ENCODE measurements at regions not wholly inside any gene's neighbourhood (a gene's known extent, or its start where the extent isn't known, plus 50 kb on each side); places are given as distances from the start of the nearest gene placed in this dataset.

DNA sequence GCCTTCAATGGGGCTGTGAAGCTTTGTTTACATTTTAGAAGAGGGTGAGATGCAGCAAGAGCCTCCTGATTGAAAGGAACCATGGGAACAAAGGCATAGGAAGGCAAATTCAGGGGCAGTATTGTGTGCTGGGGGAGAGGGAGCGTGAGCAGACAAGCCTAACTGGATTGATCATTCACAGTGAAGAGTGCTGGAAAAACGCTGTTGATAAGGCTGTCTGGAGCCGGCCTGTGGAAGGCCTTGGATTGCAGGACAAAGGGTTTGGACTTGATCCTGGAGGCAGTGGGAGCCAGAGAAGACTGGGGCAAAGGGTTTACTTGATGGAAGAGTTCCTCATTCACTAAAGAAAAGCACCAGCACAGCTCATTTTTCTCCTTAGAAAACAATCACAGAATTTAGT lies 160.5 kb downstream of the PAH start:
- no peak overlapping the region for H3K9ac ChIP-seq (ENCODE audit: low read length in 2 of 2)
- H3K27ac ChIP-seq (ENCODE audit: low read length) = peak overlapping the region; percentile 27

DNA sequence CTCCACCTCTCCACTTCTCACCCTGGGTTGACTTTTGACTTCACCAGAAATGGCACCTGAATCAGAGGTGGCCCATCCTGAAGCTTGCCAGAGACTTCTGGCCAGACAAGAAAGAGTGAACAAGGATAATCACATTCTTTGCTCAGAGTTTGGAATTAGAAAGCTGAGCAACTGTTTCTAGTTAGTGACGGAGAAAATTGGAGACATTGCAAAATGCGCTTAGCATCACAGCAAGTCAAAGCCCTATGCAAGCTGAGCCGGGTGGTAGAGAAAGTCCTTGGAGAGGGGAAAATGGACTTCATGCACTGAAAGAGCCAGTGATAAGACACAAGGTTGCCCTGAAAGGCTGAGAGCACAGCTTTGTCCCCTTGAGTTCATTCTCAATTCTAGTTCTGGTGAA lies 161.8 kb downstream of the PAH start:
- Histone ChIP-seq H3K27me3 (ENCODE audit: control insufficient read depth in 1 of 2, insufficient read depth in 2 of 2, low read length in 2 of 2) (peaks cover 0 to 2% of the 10 kb centered on the region in 2 donors), H3K4me3 (ENCODE audit: low read length in 2 of 2) (no peak overlapping the region), H3K9me3 (ENCODE audit: control insufficient read depth in 2 of 2, low read length in 2 of 2) (no peaks in the 10 kb centered on the region), H3K36me3 (ENCODE audit: control insufficient read depth in 2 of 2, insufficient read depth in 2 of 2, low read length in 2 of 2) (no peaks in the 10 kb centered on the region), H3K4me1 (ENCODE audit: control insufficient read depth, insufficient read depth, low read length) (peaks cover 5% of the 10 kb centered on the region), H3K27ac (ENCODE audit: low read length) (no peak overlapping the region), H3K9ac (ENCODE audit: low read length in 2 of 2) (no peak overlapping the region)

More for the DNA sequence above, 160.5 kb downstream of the PAH start:
- no peaks in the 10 kb centered on the region for H3K36me3 ChIP-seq (ENCODE audit: control insufficient read depth in 2 of 2, insufficient read depth in 2 of 2, low read length in 2 of 2)
- peaks cover 5% of the 10 kb centered on the region for H3K4me1 ChIP-seq (ENCODE audit: control insufficient read depth, insufficient read depth, low read length)
- no peak overlapping the region for H3K4me3 ChIP-seq (ENCODE audit: low read length in 2 of 2)
- no peaks in the 10 kb centered on the region for H3K9me3 ChIP-seq (ENCODE audit: control insufficient read depth in 2 of 2, low read length in 2 of 2)
- peaks cover 0 to 2% of the 10 kb centered on the region in 2 donors for H3K27me3 ChIP-seq (ENCODE audit: control insufficient read depth in 1 of 2, insufficient read depth in 2 of 2, low read length in 2 of 2)

DNA sequence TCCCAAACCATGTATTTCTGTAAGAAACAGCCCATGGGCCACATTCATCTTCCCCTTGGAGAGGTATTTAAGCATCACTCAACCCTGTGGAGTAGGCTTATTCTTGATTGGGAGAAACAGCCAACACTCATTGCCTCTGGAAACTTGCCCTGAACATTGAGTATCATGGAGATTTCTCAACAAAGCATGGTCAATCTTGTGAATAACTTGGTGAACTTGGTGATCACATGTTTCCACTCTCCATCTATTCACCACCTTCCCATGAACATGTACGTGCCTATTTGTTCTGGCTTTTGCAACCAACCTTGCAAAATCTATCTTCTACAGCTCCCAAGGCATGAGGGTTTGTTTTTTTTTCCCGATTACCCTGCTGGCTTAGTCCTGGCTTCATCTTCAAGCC lies 163.2 kb downstream of the PAH start:
- Histone ChIP-seq H3K4me3 (ENCODE audit: low read length in 2 of 2) (no peak overlapping the region), H3K9ac (ENCODE audit: low read length in 2 of 2) (no peak overlapping the region), H3K27me3 (ENCODE audit: control insufficient read depth in 1 of 2, insufficient read depth in 2 of 2, low read length in 2 of 2) (peaks cover 0 to 2% of the 10 kb centered on the region in 2 donors), H3K9me3 (ENCODE audit: control insufficient read depth in 2 of 2, low read length in 2 of 2) (no peaks in the 10 kb centered on the region), H3K36me3 (ENCODE audit: control insufficient read depth in 2 of 2, insufficient read depth in 2 of 2, low read length in 2 of 2) (no peaks in the 10 kb centered on the region), H3K4me1 (ENCODE audit: control insufficient read depth, insufficient read depth, low read length) (peaks cover 5% of the 10 kb centered on the region), H3K27ac (ENCODE audit: low read length) (no peak overlapping the region)

DNA sequence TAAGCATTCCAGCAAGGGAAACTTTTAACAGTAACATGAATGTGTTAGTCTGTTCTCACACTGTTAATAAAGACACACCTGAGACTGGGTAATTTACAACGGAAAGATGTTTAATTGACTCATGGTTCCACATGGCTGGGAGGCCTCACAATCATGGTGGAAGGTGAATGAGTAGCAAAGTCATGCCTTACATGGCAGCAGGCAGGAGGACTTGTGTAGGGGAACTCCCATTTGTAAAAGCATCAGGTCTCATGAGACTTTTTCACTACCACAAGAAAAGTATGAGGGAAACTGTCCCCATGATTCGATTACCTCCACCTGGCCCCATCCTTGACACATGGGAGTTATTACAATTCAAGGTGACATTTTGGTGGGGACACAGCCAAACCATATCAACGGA lies 168.3 kb downstream of the PAH start:
- no peaks in the 10 kb centered on the region for H3K36me3 ChIP-seq (ENCODE audit: control insufficient read depth in 2 of 2, insufficient read depth in 2 of 2, low read length in 2 of 2)
- no peak overlapping the region for H3K9ac ChIP-seq (ENCODE audit: low read length in 2 of 2)
- no peak overlapping the region for H3K4me3 ChIP-seq (ENCODE audit: low read length in 2 of 2)
- H3K27ac ChIP-seq (ENCODE audit: low read length) = no peak overlapping the region
- H3K9me3 ChIP-seq (ENCODE audit: control insufficient read depth in 2 of 2, low read length in 2 of 2) = no peaks in the 10 kb centered on the region
- no peaks in the 10 kb centered on the region for H3K27me3 ChIP-seq (ENCODE audit: control insufficient read depth in 1 of 2, insufficient read depth in 2 of 2, low read length in 2 of 2)
- H3K4me1 ChIP-seq (ENCODE audit: control insufficient read depth, insufficient read depth, low read length) = no peaks in the 10 kb centered on the region

DNA sequence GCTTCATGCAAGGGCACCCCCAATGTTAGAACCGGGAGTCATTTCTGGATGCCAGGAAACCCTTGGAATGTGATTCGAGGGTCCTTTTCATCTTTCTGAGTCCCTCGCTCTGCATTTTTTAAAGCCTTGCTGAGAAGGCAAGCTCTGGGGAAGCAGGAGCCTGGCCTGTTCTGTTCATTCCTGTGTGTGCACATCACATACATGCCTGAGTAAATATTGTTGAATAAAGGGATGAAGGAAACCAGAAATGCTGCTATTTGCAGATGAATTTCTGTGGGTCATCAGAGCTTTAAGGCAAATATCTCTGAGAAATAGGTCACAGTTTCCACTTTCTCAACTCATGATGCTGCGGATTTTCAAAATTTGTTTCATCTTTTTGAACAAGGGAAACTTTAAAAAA lies 170.1 kb downstream of the PAH start:
- H3K9me3 ChIP-seq (ENCODE audit: control insufficient read depth in 2 of 2, low read length in 2 of 2) = no peaks in the 10 kb centered on the region
- H3K27ac ChIP-seq (ENCODE audit: low read length) = no peak overlapping the region
- no peaks in the 10 kb centered on the region for H3K36me3 ChIP-seq (ENCODE audit: control insufficient read depth in 2 of 2, insufficient read depth in 2 of 2, low read length in 2 of 2)
- no peak overlapping the region for H3K9ac ChIP-seq (ENCODE audit: low read length in 2 of 2)
- no peaks in the 10 kb centered on the region for H3K27me3 ChIP-seq (ENCODE audit: control insufficient read depth in 1 of 2, insufficient read depth in 2 of 2, low read length in 2 of 2)
- no peak overlapping the region for H3K4me3 ChIP-seq (ENCODE audit: low read length in 2 of 2)
- no peaks in the 10 kb centered on the region for H3K4me1 ChIP-seq (ENCODE audit: control insufficient read depth, insufficient read depth, low read length)

DNA sequence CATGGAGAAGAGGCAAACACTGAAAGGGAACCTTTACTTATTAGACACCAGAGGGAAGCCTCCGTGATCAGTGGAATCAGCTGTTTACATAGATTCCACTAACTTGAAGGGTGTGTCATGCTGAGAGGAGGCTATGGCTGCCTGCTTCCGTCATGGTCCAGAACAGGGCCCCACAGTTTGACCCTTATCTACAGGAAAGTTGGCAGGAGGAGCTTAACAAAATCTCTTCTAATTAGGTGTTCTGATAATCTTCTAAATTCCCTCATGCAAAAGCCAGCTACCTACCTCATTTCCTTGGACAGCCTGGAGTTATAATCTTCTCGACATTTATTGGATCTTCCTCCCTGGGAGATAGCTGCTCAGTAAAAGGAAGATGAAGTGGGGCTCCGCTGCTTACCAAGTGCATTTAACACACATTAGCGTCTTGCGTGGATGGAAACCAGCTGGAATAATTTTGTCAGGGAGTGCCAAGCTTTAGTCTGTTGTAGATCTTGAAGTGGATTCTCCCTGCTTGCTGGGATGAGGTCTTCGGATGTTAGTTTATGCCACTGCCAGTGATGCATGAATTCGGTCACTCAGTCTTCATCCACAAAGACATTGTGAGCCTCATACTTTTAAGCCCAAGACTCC lies 171.0 kb downstream of the PAH start:
- no peaks in the 10 kb centered on the region for H3K9me3 ChIP-seq (ENCODE audit: control insufficient read depth in 2 of 2, low read length in 2 of 2)
- no peak overlapping the region for H3K4me3 ChIP-seq (ENCODE audit: low read length in 2 of 2)
- no peak overlapping the region for H3K9ac ChIP-seq (ENCODE audit: low read length in 2 of 2)
- H3K4me1 ChIP-seq (ENCODE audit: control insufficient read depth, insufficient read depth, low read length) = no peaks in the 10 kb centered on the region
- H3K36me3 ChIP-seq (ENCODE audit: control insufficient read depth in 2 of 2, insufficient read depth in 2 of 2, low read length in 2 of 2) = no peaks in the 10 kb centered on the region
- H3K27ac ChIP-seq (ENCODE audit: low read length) = no peak overlapping the region
- no peaks in the 10 kb centered on the region for H3K27me3 ChIP-seq (ENCODE audit: control insufficient read depth in 1 of 2, insufficient read depth in 2 of 2, low read length in 2 of 2)

DNA sequence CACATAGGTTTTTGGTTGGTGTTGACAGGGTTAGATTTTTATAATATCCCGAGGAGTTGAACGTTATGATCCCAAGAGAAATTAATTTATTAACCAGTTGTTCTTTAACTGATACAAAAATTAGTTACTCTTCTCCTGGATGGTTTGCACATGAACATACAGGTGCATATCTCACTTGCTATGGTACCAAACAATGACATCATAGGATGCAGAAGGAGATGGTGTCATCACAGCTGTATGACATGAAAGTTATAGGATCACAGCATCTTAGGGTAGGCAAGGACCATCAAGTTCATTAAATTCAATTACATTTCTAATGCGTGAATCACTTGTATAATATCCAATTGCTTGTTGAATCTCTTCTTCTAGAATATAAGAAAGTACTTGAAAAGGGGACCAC lies 175.8 kb downstream of the PAH start:
- no peaks in the 10 kb centered on the region for H3K4me1 ChIP-seq (ENCODE audit: control insufficient read depth, insufficient read depth, low read length)
- H3K4me3 ChIP-seq (ENCODE audit: low read length in 2 of 2) = no peak overlapping the region
- no peaks in the 10 kb centered on the region for H3K36me3 ChIP-seq (ENCODE audit: control insufficient read depth in 2 of 2, insufficient read depth in 2 of 2, low read length in 2 of 2)
- no peak overlapping the region for H3K27ac ChIP-seq (ENCODE audit: low read length)
- no peaks in the 10 kb centered on the region for H3K9me3 ChIP-seq (ENCODE audit: control insufficient read depth in 2 of 2, low read length in 2 of 2)
- H3K9ac ChIP-seq (ENCODE audit: low read length in 2 of 2) = no peak overlapping the region
- H3K27me3 ChIP-seq (ENCODE audit: control insufficient read depth in 1 of 2, insufficient read depth in 2 of 2, low read length in 2 of 2) = no peaks in the 10 kb centered on the region

DNA sequence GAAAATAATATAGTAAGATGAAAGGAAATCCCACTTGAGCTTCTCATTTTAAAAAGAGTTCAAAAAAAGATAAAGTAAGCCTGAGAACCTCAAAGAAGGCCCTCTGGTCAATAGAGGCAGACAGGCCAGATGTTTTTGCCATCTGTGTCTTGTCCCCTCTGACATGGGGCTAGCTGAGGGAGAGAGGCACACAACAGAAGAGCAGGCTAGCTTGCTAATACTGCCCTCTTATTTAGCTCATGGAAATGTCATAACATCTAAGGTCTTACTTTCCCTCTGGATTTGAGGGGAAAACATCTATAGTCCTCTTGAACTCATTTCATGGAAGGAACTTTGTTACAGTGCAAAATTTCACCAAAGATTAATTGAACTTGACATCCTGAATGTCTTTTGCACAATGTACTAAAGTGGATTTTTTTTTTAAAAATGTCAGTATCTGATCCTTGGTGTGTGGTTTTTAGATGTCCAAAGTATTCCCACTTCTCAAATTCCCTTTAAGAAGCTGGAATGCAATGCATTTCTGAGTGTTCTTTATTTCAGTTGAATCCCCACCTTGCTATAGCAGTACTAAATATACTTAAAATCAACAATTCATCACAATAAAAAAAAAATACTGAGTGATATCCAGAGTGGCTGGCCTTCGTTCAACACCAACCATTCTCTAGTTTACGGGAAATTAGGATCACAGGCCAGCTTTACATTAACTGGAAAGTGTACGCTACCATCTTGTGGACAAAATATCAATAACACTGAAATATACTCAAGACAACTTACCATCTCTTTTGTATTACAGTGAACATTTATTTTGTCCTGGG lies 176.7 kb downstream of the PAH start:
- Histone ChIP-seq H3K4me1 (ENCODE audit: control insufficient read depth, insufficient read depth, low read length) (no peaks in the 10 kb centered on the region), H3K27ac (ENCODE audit: low read length) (no peak overlapping the region), H3K36me3 (ENCODE audit: control insufficient read depth in 2 of 2, insufficient read depth in 2 of 2, low read length in 2 of 2) (no peaks in the 10 kb centered on the region)

DNA sequence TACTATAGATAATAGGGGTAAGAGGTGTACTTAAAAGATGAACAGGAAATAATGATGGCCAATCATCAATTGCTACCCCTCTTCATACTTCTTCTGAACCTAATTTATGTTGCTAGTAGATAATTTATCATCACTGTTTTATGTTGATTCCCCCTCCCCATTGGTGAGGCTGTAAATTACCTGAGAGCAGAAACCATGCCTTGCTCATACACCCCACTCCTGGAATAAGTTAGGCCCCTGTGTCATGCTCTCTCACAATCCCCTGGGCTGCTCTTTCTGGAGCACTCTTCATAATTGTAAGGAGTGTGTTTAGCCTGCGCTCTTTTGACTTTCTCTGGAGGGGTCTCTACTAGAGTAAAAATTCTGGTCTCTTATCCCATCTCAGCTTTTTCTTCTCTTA lies 180.7 kb downstream of the PAH start:
- Histone ChIP-seq H3K9ac (ENCODE audit: low read length in 2 of 2) (no peak overlapping the region), H3K4me1 (ENCODE audit: control insufficient read depth, insufficient read depth, low read length) (no peaks in the 10 kb centered on the region), H3K4me3 (ENCODE audit: low read length in 2 of 2) (no peak overlapping the region), H3K36me3 (ENCODE audit: control insufficient read depth in 2 of 2, insufficient read depth in 2 of 2, low read length in 2 of 2) (no peaks in the 10 kb centered on the region), H3K9me3 (ENCODE audit: control insufficient read depth in 2 of 2, low read length in 2 of 2) (no peaks in the 10 kb centered on the region), H3K27me3 (ENCODE audit: control insufficient read depth in 1 of 2, insufficient read depth in 2 of 2, low read length in 2 of 2) (no peaks in the 10 kb centered on the region), H3K27ac (ENCODE audit: low read length) (no peak overlapping the region)

More for the DNA sequence above, 176.7 kb downstream of the PAH start:
- Histone ChIP-seq H3K9ac (ENCODE audit: low read length in 2 of 2) (no peak overlapping the region), H3K27me3 (ENCODE audit: control insufficient read depth in 1 of 2, insufficient read depth in 2 of 2, low read length in 2 of 2) (no peaks in the 10 kb centered on the region), H3K4me3 (ENCODE audit: low read length in 2 of 2) (no peak overlapping the region), H3K9me3 (ENCODE audit: control insufficient read depth in 2 of 2, low read length in 2 of 2) (no peaks in the 10 kb centered on the region)

DNA sequence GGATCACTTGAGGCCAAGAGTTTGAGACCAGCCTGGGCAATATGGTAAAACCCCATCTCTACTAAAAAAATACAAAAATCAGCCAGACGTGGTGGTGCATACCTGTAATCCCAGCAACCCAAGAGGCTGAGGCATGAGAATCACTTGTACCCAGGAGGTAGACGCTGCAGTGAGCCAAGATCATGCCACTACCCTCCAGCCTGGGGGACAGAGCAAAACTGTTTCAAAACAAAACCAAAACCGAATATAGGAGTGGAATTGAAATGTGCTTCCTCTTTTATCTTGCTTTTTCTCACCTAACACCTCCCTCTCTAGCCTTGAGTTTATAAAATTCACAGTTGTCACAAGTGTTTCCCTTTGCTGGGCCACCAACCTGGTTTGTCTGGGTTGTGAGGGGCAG lies 181.9 kb downstream of the PAH start:
- H3K4me3 ChIP-seq (ENCODE audit: low read length in 2 of 2) = no peak overlapping the region
- no peaks in the 10 kb centered on the region for H3K4me1 ChIP-seq (ENCODE audit: control insufficient read depth, insufficient read depth, low read length)
- no peaks in the 10 kb centered on the region for H3K36me3 ChIP-seq (ENCODE audit: control insufficient read depth in 2 of 2, insufficient read depth in 2 of 2, low read length in 2 of 2)
- H3K9me3 ChIP-seq (ENCODE audit: control insufficient read depth in 2 of 2, low read length in 2 of 2) = no peaks in the 10 kb centered on the region
- H3K9ac ChIP-seq (ENCODE audit: low read length in 2 of 2) = no peak overlapping the region
- H3K27me3 ChIP-seq (ENCODE audit: control insufficient read depth in 1 of 2, insufficient read depth in 2 of 2, low read length in 2 of 2) = no peaks in the 10 kb centered on the region
- H3K27ac ChIP-seq (ENCODE audit: low read length) = no peak overlapping the region

DNA sequence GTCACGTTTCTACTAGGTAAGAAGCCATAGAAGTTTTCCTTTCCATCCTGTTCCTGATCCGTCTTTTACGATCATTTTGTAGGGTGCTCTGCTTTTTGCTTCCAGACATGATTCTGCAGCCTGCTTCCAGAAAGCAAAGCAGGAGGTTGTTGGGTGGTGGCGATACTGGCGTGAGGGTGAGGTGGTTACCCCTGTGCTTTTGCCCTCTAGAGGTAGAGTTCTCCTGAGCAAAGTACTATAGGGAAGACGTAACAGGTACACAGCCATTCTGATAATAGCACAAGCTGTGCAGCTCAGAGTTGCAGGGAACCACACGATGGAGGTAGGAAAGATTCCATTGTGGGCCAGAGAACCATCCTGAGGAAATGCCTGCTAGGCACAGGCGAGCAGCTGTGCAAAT lies 186.0 kb downstream of the PAH start:
- H3K4me3 ChIP-seq (ENCODE audit: low read length in 2 of 2) = no peak overlapping the region

More for the DNA sequence above, 186.0 kb downstream of the PAH start:
- H3K36me3 ChIP-seq (ENCODE audit: control insufficient read depth in 2 of 2, insufficient read depth in 2 of 2, low read length in 2 of 2) = no peaks in the 10 kb centered on the region
- no peak overlapping the region for H3K27ac ChIP-seq (ENCODE audit: low read length)
- no peaks in the 10 kb centered on the region for H3K4me1 ChIP-seq (ENCODE audit: control insufficient read depth, insufficient read depth, low read length)
- H3K9me3 ChIP-seq (ENCODE audit: control insufficient read depth in 2 of 2, low read length in 2 of 2) = no peaks in the 10 kb centered on the region
- H3K9ac ChIP-seq (ENCODE audit: low read length in 2 of 2) = no peak overlapping the region
- H3K27me3 ChIP-seq (ENCODE audit: control insufficient read depth in 1 of 2, insufficient read depth in 2 of 2, low read length in 2 of 2) = no peaks in the 10 kb centered on the region

Data from stomach smooth muscle (tissue), 2 donors.